ENCODE measurements at regions not wholly inside any gene's neighbourhood (a gene's known extent, or its start where the extent isn't known, plus 50 kb on each side); places are given as distances from the start of the nearest gene placed in this dataset.

GRCh38 chr10:7027913-7028808 lies 382.7 kb downstream of the SFMBT2 start:
- no peak for DNase-seq (ENCODE audit: low read depth, low spot score)

DNA sequence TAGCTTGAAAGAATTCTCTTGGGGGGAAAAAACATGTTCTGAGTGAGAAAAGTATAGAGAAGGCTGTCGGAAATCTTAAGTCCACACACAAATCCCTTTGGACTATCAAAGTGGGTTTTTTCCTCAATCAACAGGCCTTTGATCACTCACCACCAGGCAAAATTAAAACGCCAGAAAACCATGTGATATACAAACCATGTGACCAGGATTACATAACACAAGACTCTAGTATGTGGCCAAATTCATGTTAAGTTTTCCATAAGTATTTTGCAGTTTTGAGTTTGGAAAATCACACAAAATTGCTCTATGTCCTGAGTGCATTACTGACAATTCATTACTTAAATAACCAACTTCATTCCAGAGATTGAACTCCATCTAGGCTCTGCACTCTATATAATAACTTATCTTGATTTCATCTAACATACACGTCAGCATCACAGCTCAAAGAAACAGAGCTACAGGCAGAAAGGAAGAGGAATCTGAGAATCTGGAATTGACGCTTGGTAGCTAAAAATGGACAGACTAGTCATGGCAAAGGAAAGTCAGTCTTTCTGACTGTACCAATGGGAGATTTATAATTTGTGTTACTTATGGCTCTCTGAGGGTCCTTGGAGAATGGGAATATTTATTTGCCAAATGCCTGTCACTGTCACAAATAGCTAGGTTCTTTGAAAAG lies 383.5 kb downstream of the SFMBT2 start:
- DNase-seq (ENCODE audit: low read depth, low spot score): no peak

- DNase-seq (ENCODE audit: low read depth, low spot score): no peak
Observed at GRCh38 chr10:7026818-7027217, 384.0 kb downstream of the SFMBT2 start.

GRCh38 chr10:7025296-7025695 lies 385.5 kb downstream of the SFMBT2 start:
- no peak for DNase-seq (ENCODE audit: low read depth, low spot score)

DNA sequence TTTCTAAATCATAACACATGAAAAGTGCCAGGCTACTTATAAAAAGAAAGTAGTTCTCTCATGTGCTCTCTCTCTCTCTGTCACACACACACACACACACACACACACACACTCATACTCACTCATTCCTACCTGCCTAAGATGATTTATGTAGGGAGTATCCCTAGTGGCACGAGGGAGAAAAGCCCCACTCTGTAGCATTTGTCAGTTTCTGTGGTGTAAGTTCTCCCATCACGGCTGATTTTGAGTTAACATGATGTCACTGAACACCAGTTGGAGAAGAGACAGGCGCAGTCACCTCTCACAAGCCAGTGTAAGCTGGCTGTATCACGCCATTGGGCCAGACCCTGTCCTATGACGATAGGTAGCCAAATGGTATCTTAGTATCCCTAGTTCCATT lies 395.4 kb downstream of the SFMBT2 start:
- no peak for DNase-seq (ENCODE audit: low read depth, low spot score)

GRCh38 chr10:7014721-7015120 lies 396.1 kb downstream of the SFMBT2 start:
- no peak for DNase-seq (ENCODE audit: low read depth, low spot score)

- no peak for DNase-seq (ENCODE audit: low read depth, low spot score)
Observed at GRCh38 chr10:7011994-7012393, 398.8 kb downstream of the SFMBT2 start.

- DNase-seq (ENCODE audit: low read depth, low spot score): no peak
Observed at GRCh38 chr10:7008645-7009044, 402.2 kb downstream of the SFMBT2 start.

DNA sequence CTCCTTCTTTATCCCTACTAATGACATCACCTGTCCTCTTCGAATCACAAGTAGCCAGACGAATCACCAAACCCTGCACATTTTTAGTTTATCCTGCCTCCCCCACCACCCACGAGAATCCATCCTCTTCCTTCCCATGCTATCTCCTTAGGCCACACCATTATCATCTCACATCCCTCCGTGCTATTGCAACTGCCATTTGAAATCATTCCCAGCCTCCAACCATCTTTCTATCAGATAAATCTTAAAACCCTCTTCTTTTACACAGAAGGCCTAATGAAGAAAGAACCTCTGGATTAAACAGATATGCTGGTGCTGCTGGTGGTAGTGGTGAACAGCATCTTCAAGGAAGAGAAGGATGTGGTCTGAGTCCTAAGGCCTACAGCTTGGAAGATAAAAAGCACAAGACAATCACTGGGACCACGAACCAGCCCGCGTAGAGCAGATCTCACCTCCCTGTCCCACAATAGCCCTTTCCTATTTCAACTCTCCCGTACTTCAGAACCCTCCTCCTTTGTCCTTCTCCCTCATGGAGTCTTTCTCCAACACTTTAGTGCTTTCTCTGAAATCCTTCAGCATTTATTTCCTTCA lies 403.1 kb downstream of the SFMBT2 start:
- DNase-seq (ENCODE audit: low read depth, low spot score): no peak

DNA sequence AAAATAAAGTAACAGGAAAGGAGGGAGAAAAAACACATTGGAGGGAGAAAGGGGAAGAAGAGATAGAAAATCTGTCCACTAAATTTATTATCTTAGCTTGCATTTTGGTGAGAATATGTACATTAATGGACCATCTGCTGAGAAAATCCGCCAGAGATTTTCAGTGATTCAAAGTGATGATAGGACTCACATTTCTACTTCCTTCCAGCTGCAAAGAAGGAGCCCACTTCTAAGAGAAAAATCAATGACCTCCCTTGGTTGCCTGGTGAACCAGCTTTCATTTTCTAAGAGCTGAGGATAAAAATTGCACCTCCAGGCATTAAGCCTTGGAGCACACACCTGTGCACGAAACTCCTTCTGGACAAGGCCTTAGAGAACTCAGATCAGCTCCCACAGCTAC lies 404.3 kb downstream of the SFMBT2 start:
- no peak for DNase-seq (ENCODE audit: low read depth, low spot score)

DNA sequence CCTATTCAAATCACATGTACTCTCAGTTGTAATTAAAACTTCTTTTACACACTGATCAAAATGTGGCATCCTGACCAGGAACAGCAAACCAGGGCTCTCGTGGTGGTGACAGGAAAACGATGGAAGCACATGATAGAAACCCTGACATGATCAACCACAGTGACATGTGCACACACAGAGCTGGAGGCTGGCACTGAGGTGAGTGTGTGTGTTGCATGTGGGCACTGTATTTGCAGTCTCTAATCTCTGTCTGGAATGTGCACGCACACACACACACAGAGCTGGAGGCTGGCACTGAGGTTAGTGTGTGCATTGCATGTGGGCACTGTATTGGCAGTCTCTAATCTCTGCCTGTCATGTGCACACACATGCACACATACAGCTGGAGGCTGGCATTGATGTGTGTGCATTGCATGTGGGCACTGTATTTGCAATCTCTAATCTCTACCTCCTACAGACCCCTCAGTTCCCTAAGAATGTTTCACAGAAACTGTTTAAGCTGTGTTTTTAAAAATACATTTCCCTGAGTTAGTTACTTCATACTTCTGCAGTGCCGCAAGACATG lies 406.9 kb downstream of the SFMBT2 start:
- DNase-seq (ENCODE audit: low read depth, low spot score): no peak

DNA sequence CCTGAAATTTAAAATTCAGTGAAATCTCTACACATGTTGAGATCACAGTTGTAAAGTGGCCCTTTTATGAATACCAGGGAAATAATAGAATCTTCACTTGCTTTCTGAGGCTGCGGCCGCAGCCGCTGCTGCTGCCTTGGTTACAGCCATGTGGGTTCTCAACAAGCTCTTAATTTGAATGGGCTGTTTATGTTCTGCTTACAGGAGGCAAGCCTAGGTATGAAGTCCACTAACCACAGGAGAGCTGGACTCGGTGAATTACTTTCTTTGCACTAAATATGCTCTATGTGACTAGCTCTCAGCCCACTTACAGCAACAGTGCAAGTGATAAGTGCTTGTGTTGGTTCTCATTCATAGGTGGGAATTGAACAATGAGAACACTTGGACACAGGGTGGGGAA lies 410.8 kb downstream of the SFMBT2 start:
- no peak for DNase-seq (ENCODE audit: low read depth, low spot score)

- no peak for DNase-seq (ENCODE audit: low read depth, low spot score)
Observed at GRCh38 chr10:6999232-6999925, 411.5 kb downstream of the SFMBT2 start.

DNA sequence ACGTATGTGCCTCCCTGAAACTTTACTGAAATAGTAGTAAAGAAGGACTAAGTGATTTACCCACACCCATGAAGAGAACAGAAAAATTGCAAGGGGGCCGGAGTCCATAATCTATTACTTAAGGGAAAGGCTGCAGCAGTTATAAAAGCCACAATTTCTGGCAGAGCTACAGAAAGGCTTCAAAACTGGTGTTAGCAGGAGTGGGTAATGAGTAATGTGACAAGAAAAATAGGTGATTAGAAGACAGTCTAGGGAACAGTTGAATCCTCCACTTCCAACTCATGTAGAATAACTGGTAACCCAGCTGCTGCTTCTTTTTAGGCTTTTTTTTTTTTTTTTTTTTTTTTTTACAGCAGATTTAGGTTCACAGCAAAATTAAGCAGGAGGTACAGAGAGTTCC lies 413.3 kb downstream of the SFMBT2 start:
- DNase-seq (ENCODE audit: low read depth, low spot score): no peak

DNA sequence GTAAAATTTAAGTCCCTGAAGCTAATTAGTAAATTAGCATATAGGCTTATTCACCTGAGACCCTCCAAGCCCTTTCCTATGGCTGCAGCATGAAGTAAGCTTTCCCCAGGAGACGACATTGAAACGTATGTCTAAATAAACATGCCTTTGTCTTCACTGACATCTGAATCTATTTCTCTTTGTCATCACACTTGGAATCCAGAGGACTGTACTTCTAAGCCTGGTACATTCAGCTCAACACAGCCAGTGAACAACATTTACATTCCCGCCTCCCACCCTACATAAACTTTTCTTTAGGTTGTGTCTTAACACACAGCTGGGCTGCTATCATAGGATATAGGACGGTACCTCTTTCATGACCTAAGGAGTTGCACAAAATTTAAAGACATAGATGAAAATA lies 414.4 kb downstream of the SFMBT2 start:
- DNase-seq (ENCODE audit: low read depth, low spot score): no peak

DNA sequence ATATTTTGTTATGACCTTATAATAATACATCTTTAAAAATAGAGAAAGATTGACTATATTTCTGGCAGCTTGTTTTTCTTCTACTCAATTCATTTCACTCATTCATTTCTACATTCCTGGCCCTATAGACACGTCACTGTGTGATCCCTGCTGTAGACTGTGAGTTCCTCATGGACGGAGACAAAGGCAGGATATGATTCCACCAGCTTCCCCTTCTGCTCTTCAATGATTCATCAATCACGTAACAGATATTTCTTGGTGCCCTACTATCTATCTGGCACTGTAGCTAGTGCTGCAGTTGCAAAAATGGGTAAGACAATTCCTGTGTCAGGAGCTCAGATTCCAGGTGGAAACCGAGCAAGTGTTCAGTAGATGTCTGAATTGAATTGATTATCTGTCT lies 415.0 kb downstream of the SFMBT2 start:
- DNase-seq (ENCODE audit: low read depth, low spot score): no peak

DNA sequence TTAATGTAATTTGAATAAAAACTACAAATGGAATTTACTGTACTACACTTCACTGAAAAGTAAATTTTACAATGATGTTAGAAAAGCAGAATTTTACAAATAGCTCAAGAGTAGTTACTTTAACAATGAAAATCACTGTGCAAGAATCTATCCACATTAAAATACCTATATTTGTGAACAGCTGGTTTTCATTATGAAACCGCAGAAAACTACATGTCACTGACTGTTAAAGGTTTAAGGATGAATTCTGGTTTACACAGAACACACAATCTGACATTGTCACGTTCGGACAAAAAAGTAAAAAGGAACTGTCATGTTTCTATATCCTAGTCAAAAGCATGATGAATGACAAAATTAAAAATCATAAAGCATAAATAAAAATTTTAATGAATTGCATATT lies 415.3 kb upstream of the PRKCQ start:
- DNase-seq (ENCODE audit: low read depth, low spot score): no peak

GRCh38 chr10:6990891-6991290 lies 410.8 kb upstream of the PRKCQ start:
- DNase-seq (ENCODE audit: low read depth, low spot score): no peak

- DNase-seq (ENCODE audit: low read depth, low spot score): no peak
Observed at GRCh38 chr10:6988654-6989053, 408.6 kb upstream of the PRKCQ start.

GRCh38 chr10:6987536-6987945 lies 407.5 kb upstream of the PRKCQ start:
- no peak for DNase-seq (ENCODE audit: low read depth, low spot score)

- DNase-seq (ENCODE audit: low read depth, low spot score): no peak
Observed at GRCh38 chr10:6986927-6987326, 406.9 kb upstream of the PRKCQ start.

- no peak for DNase-seq (ENCODE audit: low read depth, low spot score)
Observed at GRCh38 chr10:6985644-6986043, 405.6 kb upstream of the PRKCQ start.
